KOPT-K1 (cell line): ENCODE measurements at regions not wholly inside any gene's neighbourhood (a gene's known extent, or its start where the extent isn't known, plus 50 kb on each side); places are given as distances from the start of the nearest gene placed in this dataset.
"Not testable (repeated sequence)": the region's sequence is repeated elsewhere in the genome, so short reads cannot be mapped to it uniquely, and the experiment has no call there.

Experiments used
- H3K27ac ChIP-seq: fragments of 200-600 bp; sonication (generic); 2 replicates; pipeline ENCODE4 v1.5.1; 2016; ENCODE audit warnings: antibody characterized with exemption, mild to moderate bottlenecking, low read depth, low read length; ENCODE audit not compliant: poor library complexity, severe bottlenecking
- H3K36me3 ChIP-seq: fragments of 200-600 bp; sonication (generic); 2 replicates; pipeline ENCODE4 v1.5.1; 2017; ENCODE audit warnings: antibody characterized with exemption, mild to moderate bottlenecking, low read length, moderate library complexity; ENCODE audit not compliant: insufficient read depth
- H3K9me3 ChIP-seq: fragments of 200-600 bp; sonication (generic); 2 replicates; pipeline ENCODE4 v1.5.1; 2017; ENCODE audit warnings: antibody characterized with exemption, low read length, mild to moderate bottlenecking; ENCODE audit not compliant: insufficient read depth, poor library complexity, severe bottlenecking

DNA sequence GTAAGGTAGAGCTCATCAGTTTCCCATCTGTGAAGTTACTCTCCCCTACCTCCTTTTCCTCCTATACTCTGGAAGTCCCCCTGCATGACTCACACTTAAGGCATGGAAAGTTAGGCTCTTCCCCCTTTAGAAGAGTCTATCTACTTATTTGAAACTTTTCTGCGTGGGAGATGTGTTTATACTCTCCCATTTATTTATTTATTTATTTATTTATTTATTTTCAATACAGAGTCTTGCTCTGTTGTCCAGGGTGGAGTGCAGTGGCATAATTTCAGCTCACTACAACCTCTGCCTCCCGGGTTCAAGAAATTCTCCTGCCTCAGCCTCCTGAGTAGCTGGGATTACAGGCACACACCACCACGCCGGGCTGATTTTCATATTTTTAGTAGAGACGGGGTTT is 107.5 kb upstream of the JCAD start:
- Histone ChIP-seq H3K9me3 (no peaks in the 10 kb centered on the region), H3K36me3 (no peaks in the 10 kb centered on the region)

DNA sequence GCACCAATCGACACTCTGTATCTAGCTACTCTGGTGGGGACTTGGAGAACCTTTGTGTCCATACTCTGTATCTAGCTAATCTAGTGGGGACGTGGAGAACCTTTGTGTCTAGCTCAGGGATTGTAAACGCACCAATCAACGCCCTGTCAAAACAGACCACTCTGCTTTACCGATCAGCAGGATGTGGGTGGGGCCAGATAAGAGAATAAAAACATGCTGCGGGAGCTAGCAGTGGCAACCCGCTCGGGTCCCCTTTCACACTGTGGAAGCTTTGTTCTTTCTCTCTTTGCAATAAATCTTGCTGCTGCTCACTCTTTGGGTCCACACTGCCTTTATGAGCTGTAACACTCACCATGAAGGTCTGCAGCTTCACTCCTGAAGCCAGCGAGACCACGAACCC is 104.0 kb upstream of the JCAD start:
- H3K27ac ChIP-seq, H3K9me3 ChIP-seq, H3K36me3 ChIP-seq: not testable (repeated sequence)

More for the DNA sequence above, 107.5 kb upstream of the JCAD start:
- H3K27ac ChIP-seq, result no peak overlapping the region

DNA sequence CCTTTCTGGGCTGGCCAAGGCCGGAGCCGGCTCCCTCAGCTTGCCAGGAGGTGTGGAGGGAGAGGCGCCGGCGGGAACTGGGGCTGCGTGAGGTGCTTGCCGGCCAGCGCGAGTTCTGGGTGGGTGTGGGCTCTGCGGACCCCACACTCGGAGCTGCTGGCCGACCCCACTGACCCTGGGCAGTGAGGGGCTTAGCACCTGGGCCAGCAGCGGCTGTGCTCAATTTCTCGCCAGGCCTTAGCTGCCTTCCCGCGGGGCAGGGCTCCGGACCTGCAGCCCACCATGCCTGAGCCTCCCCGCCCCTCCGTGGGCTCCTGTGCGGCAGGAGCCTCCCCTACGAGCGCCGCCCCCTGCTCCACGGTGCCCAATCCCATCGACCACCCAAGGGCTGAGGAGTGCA is 103.4 kb upstream of the JCAD start:
- H3K9me3 ChIP-seq, H3K27ac ChIP-seq, H3K36me3 ChIP-seq: not testable (repeated sequence)

DNA sequence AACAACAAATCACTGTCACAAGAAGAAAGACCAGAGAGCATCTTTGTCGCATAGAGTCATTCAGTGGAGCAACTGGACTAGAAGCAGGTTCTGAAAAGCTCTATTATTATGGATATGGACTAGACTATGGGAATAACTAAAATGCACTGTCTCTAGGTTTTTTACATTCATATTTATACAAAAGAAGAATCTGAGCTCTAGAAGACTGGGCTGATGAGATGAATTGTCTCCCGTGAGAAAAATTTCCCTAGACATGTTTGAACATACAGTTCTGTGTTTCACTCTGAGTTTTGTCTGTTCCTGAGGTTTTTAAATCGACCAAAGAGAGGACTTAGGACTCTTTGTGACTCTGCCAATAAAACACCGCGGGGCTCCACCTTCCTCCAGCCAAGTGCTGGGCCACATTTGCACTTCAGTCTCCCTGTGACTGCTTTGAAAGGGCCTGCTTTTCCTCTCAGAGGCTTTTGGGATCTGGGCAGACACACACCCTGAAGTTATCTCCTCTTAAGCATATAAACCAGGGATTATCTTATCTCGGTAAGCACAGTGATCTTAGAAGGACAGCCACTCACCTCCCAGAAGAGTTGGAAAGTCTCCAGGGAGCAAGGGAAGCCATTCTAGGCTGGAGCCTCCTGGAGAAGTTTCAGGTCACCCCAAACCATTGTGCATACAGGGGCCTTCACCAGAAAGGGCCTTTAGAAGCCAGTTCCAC is 101.0 kb upstream of the JCAD start:
- no peak overlapping the region for H3K27ac ChIP-seq
- no peaks in the 10 kb centered on the region for H3K9me3 ChIP-seq

DNA sequence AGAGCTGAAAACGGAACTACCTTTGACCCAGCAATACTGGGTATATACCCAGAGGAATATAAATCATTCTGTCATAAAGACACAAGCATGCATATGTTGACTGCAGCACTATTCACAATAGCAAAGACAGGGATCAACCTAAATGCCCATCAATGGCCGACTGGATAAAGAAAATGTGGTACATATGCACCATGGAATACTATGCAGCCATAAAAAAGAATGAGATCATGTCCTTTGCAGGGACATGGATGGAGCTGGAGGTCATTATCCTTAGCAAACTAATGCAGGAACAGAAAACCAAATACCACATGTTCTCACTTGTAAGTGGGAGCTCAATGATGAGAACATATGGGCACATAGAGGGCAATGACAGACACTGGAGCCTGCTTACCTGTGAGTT is 100.2 kb upstream of the JCAD start:
- not testable (repeated sequence) for H3K36me3 ChIP-seq, H3K9me3 ChIP-seq, H3K27ac ChIP-seq

More for the DNA sequence above, 101.0 kb upstream of the JCAD start:
- H3K36me3 ChIP-seq, result no peaks in the 10 kb centered on the region

DNA sequence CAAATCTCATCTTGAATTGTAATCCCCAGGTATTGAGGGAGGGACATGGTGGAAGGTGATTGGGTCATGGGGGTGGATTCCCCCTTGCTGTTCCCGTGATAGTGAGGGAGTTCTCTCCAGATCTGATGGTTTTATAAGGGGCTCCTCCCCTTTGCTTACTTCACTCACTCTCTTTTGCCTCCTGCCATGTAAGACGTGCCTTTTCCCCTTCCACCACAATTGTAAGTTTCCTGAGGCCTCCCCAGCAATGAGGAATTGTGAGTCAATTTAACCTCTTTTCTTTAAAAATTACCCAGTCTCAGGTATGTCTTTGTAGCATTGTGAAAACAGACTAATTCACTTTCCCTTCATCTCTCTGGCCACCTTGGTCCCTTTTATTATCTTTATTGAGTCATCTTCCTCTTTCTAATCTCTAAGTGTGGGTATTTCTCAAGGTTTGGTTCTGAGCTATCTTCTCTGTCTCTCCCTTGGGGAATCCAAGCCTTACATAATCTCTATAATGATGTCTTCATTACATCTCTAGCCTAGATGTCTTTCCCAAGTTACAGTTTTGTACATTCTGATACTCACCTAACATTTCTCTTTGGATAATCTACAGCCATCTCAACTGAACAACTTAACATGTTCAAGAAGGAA is 99.1 kb upstream of the JCAD start:
- Histone ChIP-seq H3K27ac (no peak overlapping the region), H3K9me3 (no peaks in the 10 kb centered on the region), H3K36me3 (no peaks in the 10 kb centered on the region)

DNA sequence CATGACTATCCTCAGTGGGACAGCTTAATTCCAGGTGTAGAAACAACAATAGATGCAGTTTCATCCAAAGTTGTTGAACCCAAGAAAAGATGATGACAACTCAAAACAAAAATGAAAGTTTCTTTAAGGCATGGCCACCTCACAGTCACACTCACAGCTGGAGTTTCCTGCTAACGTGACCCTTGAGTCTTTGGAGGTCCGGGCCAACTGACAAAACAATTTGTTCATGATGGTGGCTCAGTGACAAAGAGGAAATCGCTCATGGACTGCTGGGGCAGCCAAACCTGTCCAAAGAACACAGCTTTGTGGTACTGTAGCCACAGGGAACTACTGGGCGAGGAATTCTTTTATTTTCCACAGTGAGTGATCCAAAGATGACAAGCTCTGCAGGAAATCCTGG is 96.0 kb upstream of the JCAD start:
- Histone ChIP-seq H3K27ac (no peak overlapping the region), H3K36me3 (no peaks in the 10 kb centered on the region)

DNA sequence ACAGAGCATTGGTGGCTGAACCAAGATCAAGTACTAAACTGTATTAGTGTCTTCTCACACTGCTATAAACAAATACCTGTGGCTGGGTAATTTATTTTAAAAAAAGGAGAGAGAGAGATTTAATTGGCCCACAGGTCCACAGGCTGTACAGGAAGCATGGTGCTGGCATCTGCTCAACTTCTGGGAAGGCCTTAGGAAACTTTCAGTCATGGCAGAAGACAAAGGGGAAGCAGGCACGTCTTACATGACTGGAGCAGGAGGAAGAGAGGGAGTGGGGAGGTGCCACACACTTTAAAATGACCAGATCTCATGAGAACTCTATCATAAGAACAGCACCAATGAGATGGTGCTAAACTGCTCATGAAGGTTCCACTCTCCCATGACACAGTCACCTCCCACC is 95.2 kb upstream of the JCAD start:
- Histone ChIP-seq H3K27ac (no peak overlapping the region), H3K36me3 (no peaks in the 10 kb centered on the region), H3K9me3 (no peaks in the 10 kb centered on the region)

More for the DNA sequence above, 96.0 kb upstream of the JCAD start:
- no peaks in the 10 kb centered on the region for H3K9me3 ChIP-seq

DNA sequence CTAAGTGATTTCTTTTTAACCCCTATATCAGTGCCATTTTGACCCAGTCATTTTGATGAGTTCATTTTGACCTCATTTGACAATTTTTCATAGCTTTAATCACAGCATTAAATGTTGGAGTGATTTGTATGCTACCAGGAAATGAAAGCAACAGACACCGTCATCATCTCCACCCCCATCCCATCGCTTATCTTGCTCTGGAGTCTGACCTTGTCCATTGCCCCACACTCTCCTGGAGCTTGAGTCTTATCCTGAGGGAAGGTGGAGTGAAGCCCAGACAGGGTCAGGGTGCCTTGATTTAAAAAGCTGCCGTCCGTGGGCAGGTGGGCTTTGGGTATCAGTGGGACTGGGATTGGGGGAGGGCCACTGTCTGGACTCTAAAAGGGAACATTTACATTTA is 94.7 kb upstream of the JCAD start:
- Histone ChIP-seq H3K27ac (no peak overlapping the region), H3K9me3 (no peaks in the 10 kb centered on the region), H3K36me3 (no peaks in the 10 kb centered on the region)

DNA sequence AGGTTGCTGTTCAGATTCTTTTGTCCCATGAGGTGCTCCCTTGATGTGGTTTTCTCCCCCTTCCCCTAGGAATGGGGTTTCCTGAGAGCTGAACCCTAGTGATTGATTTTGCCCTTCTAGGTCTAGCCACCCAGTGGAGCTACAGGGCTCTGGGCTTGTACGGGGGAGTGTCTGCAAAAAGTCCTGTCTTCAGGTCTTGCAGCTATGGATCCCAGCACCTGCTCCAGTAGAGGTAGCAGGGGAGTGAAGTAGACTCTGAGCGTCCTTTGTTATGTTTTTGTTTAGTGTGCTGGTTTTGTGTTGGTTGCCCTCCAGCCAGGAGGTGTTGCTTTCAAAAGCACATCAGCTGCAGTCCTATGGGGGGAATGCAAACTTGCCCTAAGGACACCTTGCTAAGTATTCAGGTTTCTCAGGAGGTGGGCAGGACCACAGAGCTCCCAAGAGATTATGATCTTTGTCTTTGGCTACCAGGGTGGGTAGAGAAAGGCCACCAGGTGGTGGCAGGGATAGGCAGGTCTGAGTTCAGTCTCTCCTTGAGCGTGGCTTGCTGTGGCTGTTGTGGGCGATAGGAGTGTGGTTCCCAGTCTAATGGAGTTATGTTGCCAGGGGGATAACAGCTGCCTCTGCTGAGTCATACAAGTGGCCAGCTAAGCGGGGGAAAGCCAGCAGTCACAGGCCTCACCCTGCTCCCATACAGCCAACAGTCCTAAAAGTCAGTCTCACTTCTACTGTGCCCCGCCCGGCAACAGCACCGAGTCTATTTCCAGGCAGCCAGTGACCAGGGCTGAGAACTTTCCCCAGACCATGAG is 92.4 kb upstream of the JCAD start:
- H3K9me3 ChIP-seq, result no peaks in the 10 kb centered on the region
- no peaks in the 10 kb centered on the region for H3K36me3 ChIP-seq
- no peak overlapping the region for H3K27ac ChIP-seq

DNA sequence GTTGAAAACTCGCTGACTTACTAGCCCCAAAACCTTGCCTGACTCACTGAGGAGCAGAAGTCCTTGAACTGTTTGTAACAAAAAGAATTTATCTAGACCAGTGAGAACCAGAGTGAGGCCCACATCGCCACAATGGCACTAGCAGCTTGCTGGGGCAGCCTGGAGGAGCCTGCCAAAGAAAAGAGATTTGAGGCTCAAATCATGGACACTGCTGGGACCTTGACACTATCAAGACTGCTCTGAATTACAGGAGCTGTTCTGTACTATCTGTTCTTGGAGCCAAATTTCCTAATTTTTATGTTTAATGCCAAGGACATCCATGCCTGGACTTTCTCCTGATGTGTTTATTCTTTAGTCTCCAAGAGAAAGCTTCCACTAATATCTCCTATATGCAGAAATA is 82.0 kb upstream of the JCAD start:
- Histone ChIP-seq H3K36me3 (no peaks in the 10 kb centered on the region), H3K27ac (no peak overlapping the region), H3K9me3 (no peaks in the 10 kb centered on the region)

DNA sequence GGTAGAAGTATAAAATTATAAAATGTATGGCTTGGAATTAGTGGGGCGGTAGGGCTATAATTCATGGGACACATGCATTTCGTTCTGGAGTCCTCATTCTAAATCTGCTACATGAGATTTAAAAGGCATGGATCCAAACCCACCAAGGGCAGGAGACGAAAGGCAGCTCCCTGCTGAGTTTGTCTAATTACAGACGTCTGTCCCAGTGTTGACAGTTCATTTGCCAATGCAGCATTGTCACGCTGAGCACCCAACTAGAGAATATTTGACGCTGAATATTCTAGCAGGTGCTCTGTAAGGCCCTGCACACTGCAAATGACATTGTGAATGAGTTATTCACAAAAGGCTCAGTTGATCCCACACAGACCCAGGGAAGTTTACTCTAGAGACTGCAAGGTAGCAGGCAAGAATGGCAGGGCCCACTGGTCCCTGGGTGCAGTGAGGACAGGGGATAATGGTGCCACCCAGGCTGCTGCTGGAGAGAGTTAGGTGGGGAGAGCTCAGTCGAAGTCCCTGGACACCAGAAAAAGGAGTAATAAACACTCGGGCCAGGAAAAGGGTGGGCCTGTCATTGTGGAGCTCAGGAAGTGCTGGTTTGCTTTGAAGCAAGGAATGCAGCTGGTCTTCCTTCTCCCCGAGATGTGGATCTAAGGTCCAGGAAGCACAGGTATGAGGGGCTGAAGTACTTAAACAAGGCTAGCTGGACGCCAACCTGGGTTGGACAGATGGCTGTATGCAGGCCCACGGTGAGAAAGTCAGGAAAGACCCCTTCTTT is 75.0 kb upstream of the JCAD start:
- Histone ChIP-seq H3K27ac (no peak overlapping the region), H3K36me3 (no peaks in the 10 kb centered on the region), H3K9me3 (no peaks in the 10 kb centered on the region)

DNA sequence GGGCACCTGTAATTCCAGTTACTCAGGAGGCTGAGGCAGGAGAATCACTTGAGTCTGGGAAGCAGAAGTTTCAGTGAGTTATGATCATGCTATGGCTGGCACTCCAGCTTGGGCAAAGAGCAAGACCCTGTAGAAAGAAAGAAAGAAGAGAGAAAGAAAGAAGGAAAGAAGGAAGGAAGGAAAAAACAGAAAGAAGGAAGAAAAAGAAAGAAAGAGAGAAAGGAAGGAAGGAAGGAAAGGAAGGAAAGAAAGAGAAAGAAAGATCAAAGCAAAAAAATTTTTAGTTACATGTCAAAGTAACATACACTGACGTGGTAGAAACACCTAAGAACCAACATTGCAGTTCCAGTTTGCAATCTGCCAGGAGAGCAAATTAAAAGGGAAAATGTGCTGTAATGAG is 73.8 kb upstream of the JCAD start:
- no peak overlapping the region for H3K27ac ChIP-seq
- H3K9me3 ChIP-seq, result no peaks in the 10 kb centered on the region
- no peaks in the 10 kb centered on the region for H3K36me3 ChIP-seq

DNA sequence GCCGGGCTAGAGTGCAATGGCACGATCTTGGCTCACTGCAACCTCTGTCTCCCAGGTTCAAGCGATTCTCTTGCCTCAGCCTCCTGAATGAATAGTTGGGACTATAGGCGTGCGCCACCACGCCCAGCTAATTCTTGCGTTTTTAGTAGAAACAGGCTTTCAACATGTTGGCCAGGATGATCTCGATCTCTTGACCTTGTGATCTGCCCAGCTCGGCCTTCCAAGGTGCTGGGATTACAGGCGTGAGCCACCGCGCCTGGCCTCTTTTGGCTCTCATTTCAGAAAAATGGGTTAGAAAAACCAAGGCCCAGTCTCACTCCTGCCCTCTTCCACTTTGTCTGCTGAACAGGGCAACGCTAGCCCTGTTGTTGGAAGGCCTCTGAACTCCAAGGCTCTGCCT is 72.0 kb upstream of the JCAD start:
- H3K9me3 ChIP-seq, H3K36me3 ChIP-seq, H3K27ac ChIP-seq: not testable (repeated sequence)

DNA sequence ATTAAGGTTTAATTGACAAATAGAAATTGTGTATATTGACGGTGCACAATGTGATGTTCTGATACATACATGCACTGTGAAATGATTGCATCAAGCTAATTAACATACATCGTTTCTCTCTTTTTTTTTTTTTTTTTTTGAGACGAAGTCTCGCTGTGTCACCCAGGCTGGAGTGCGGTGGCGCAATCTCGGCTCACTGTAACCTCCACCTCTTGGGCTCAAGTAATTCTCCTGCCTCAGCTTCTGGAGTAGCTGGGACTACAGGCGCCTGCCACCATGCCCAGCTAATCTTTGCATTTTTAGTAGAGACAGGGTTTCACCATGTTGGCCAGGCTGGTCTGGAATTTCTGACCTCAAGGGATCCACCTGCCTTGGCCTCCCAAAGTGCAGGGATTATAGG is 69.9 kb upstream of the JCAD start:
- not testable (repeated sequence) for H3K27ac ChIP-seq, H3K36me3 ChIP-seq, H3K9me3 ChIP-seq
